ENCODE measurements at regions not wholly inside any gene's neighbourhood (a gene's known extent, or its start where the extent isn't known, plus 50 kb on each side); places are given as distances from the start of the nearest gene placed in this dataset.

GRCh38 chr2:196415384-196415783 is 224.1 kb upstream of the CCDC150 start:
- DNase-seq = no peak
- no peaks in the 10 kb centered on the region for H3K4me1 ChIP-seq
- TF ChIP-seq CTCF (IDR thresholded peaks at IDR 0.05) (no peak), POLR2A (IDR thresholded peaks at IDR 0.05) (no peak)
- no peaks in the 10 kb centered on the region for H3K36me3 ChIP-seq
- H3K27me3 ChIP-seq = no peaks in the 10 kb centered on the region
- no peak overlapping the region for H3K27ac ChIP-seq
- no peak overlapping the region for H3K4me3 ChIP-seq
- intact Hi-C loops (cut with DNase I) = no loop called here
- WGBS, 2 donors = 57 to 61% methylated on average over 4 to 5 of the region's 5 CpGs
- H3K9me3 ChIP-seq = no peaks in the 10 kb centered on the region

- intact Hi-C loops (cut with DNase I) = no loop called here
- no peak overlapping the region for H3K4me3 ChIP-seq
- 77 to 79% methylated on average over 3 of the region's 3 CpGs for WGBS, 2 donors
- no peaks in the 10 kb centered on the region for H3K9me3 ChIP-seq
- no peak overlapping the region for H3K27ac ChIP-seq
- H3K4me1 ChIP-seq = no peaks in the 10 kb centered on the region
- H3K36me3 ChIP-seq = no peaks in the 10 kb centered on the region
- DNase-seq = no peak
- H3K27me3 ChIP-seq = no peaks in the 10 kb centered on the region
- TF ChIP-seq CTCF (IDR thresholded peaks at IDR 0.05) = no peak
Measured at GRCh38 chr2:196420143-196420542, 219.4 kb upstream of the CCDC150 start.

GRCh38 chr2:196421880-196422279 is 217.6 kb upstream of the CCDC150 start:
- no peaks in the 10 kb centered on the region for H3K27me3 ChIP-seq
- H3K36me3 ChIP-seq = no peaks in the 10 kb centered on the region
- no peak overlapping the region for H3K4me3 ChIP-seq
- H3K9me3 ChIP-seq = no peaks in the 10 kb centered on the region
- no peak for DNase-seq
- H3K4me1 ChIP-seq = no peaks in the 10 kb centered on the region
- TF ChIP-seq POLR2A (IDR thresholded peaks at IDR 0.05) = no peak
- intact Hi-C loops (cut with DNase I) = no loop called here
- 97 to 99% methylated on average over 3 of the region's 3 CpGs for WGBS, 2 donors
- no peak overlapping the region for H3K27ac ChIP-seq

GRCh38 chr2:196422361-196422760 is 217.2 kb upstream of the CCDC150 start:
- Histone ChIP-seq H3K4me1 (no peaks in the 10 kb centered on the region), H3K27me3 (no peaks in the 10 kb centered on the region), H3K9me3 (no peaks in the 10 kb centered on the region), H3K4me3 (no peak overlapping the region), H3K27ac (no peak overlapping the region), H3K36me3 (no peaks in the 10 kb centered on the region)
- 52% methylated on average over 2 of the region's 2 CpGs for WGBS, 2 donors
- no peak for DNase-seq
- intact Hi-C loops (cut with DNase I) = no loop called here
- TF ChIP-seq POLR2A (IDR thresholded peaks at IDR 0.05) (no peak), CTCF (IDR thresholded peaks at IDR 0.05) (no peak)

GRCh38 chr2:196426122-196426521 is 213.4 kb upstream of the CCDC150 start:
- H3K4me1 ChIP-seq = no peaks in the 10 kb centered on the region
- H3K27me3 ChIP-seq = no peaks in the 10 kb centered on the region
- no peak overlapping the region for H3K27ac ChIP-seq
- no peak for TF ChIP-seq CTCF (IDR thresholded peaks at IDR 0.05)
- H3K4me3 ChIP-seq = no peak overlapping the region
- intact Hi-C loops (cut with DNase I) = no loop called here
- H3K36me3 ChIP-seq = no peaks in the 10 kb centered on the region
- H3K9me3 ChIP-seq = no peaks in the 10 kb centered on the region
- no peak for DNase-seq
- WGBS, 2 donors = 84 to 88% methylated on average over 1 of the region's 1 CpG

- peaks cover 0 to 5% (median 0%) of the 10 kb centered on the region in 3 donors for H3K36me3 ChIP-seq
- no peaks in the 10 kb centered on the region for H3K4me1 ChIP-seq
- intact Hi-C loops (cut with DNase I) = no loop called here
- no peak overlapping the region for H3K4me3 ChIP-seq
- H3K9me3 ChIP-seq = no peaks in the 10 kb centered on the region
- no peak overlapping the region for H3K27ac ChIP-seq
- H3K27me3 ChIP-seq = no peaks in the 10 kb centered on the region
- TF ChIP-seq POLR2A (IDR thresholded peaks at IDR 0.05) = no peak
- no peak for TF ChIP-seq CTCF (IDR thresholded peaks at IDR 0.05)
- 4 to 19% methylated on average over 2 of the region's 2 CpGs for WGBS, 2 donors
- DNase-seq = no peak
Measured at GRCh38 chr2:196427986-196428634, 211.4 kb upstream of the CCDC150 start.
